ENCODE measurements at regions not wholly inside any gene's neighbourhood (a gene's known extent, or its start where the extent isn't known, plus 50 kb on each side); places are given as distances from the start of the nearest gene placed in this dataset.
"Not testable (repeated sequence)": the region's sequence is repeated elsewhere in the genome, so short reads cannot be mapped to it uniquely, and the experiment has no call there.

- Mint-ChIP-seq H3K4me1 (no peaks in the 10 kb centered on the region), H3K27ac (no peak overlapping the region), H3K4me3 (no peak overlapping the region), H3K36me3 (no peaks in the 10 kb centered on the region), H3K9me3 (no peaks in the 10 kb centered on the region)
- DNase-seq (ENCODE audit: low spot score in 2 of 2): no peak
- ATAC-seq: no peak
These were observed 94.1 kb upstream of the ARMC3 start for GRCh38 chr10:22833781-22834180.

DNA sequence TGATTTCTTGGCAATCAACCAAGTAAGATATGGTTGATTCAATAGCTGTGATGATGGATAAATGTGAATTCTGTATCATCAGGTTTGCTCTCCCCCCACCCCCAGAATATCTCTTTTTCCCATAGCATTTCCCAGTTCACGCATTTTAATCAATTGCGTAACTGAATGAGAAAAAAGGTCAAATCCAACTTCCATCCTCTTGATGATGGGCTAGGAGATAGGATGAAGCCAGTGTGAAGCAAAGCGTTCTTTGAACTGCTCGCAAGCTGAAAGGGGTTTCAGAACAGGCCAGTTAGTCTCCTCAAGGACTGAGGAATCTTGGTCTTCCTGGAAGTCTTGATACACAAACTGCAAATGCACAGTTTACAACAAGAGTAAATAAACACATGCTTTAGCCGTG lies 94.5 kb upstream of the ARMC3 start:
- no peak for ATAC-seq
- H3K4me1 Mint-ChIP-seq: no peaks in the 10 kb centered on the region
- H3K36me3 Mint-ChIP-seq: no peaks in the 10 kb centered on the region

GRCh38 chr10:22832851-22833250 lies 95.0 kb upstream of the ARMC3 start:
- ATAC-seq (no peak), DNase-seq (ENCODE audit: low spot score in 2 of 2) (no peak)
- H3K9me3 Mint-ChIP-seq: no peaks in the 10 kb centered on the region
- no peak overlapping the region for H3K27ac Mint-ChIP-seq
- H3K36me3 Mint-ChIP-seq: no peaks in the 10 kb centered on the region
- H3K4me3 Mint-ChIP-seq: no peak overlapping the region
- H3K4me1 Mint-ChIP-seq: no peaks in the 10 kb centered on the region

More for the DNA sequence above, 94.5 kb upstream of the ARMC3 start:
- Mint-ChIP-seq H3K27ac (no peak overlapping the region), H3K4me3 (no peak overlapping the region), H3K9me3 (no peaks in the 10 kb centered on the region)
- DNase-seq (ENCODE audit: low spot score in 2 of 2): no peak

GRCh38 chr10:22832066-22832602 lies 95.7 kb upstream of the ARMC3 start:
- Mint-ChIP-seq H3K36me3 (no peaks in the 10 kb centered on the region), H3K27ac (no peak overlapping the region), H3K4me1 (no peaks in the 10 kb centered on the region), H3K9me3 (no peaks in the 10 kb centered on the region), H3K4me3 (no peak overlapping the region)
- DNase-seq (ENCODE audit: low spot score in 2 of 2): no peak
- no peak for ATAC-seq

DNA sequence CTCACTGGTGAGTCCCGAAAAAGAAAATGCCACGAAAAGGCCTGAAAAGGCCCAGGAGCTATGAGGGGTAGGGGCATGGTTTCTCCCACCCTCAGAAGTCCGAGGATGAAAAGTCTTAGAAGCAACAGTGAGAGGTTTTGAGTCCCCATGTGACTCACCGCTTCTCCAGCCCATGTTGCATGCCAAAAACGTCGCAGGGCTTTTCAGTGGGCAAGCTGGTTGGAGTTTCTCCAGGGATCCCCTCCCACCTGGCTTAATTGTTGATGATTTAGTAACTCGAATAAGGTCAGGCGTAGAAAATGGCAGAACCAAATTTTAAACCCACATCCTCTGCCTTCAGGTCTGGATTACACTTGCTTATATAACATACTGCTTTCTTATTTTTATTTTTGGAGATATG lies 96.3 kb upstream of the ARMC3 start:
- H3K27ac Mint-ChIP-seq: no peak overlapping the region
- H3K4me3 Mint-ChIP-seq: no peak overlapping the region
- H3K36me3 Mint-ChIP-seq: no peaks in the 10 kb centered on the region
- H3K4me1 Mint-ChIP-seq: no peaks in the 10 kb centered on the region
- no peak for DNase-seq (ENCODE audit: low spot score in 2 of 2)
- no peak for ATAC-seq
- H3K9me3 Mint-ChIP-seq: no peaks in the 10 kb centered on the region

DNA sequence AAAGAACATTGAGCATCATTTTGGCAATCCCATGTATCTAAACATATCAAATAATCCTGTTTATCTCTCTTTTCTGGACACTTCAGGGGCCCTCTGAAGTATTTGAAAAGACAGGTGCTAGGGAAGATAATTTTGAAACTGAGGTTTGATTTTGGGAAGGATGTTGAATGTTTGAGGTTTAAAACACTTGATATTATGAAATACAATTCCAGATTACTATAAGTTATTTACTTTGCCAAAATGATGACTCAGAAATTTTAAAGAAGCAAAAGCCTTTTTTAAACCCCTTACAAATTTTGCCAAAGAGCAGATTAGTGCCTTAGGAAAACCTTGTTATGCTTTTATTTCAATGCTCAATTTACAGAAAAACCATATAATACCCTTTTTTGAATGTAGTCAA lies 99.1 kb upstream of the ARMC3 start:
- H3K4me1 Mint-ChIP-seq; H3K4me3 Mint-ChIP-seq; H3K27ac Mint-ChIP-seq; H3K9me3 Mint-ChIP-seq; DNase-seq (ENCODE audit: low spot score in 2 of 2); H3K36me3 Mint-ChIP-seq; ATAC-seq: not testable (repeated sequence)

DNA sequence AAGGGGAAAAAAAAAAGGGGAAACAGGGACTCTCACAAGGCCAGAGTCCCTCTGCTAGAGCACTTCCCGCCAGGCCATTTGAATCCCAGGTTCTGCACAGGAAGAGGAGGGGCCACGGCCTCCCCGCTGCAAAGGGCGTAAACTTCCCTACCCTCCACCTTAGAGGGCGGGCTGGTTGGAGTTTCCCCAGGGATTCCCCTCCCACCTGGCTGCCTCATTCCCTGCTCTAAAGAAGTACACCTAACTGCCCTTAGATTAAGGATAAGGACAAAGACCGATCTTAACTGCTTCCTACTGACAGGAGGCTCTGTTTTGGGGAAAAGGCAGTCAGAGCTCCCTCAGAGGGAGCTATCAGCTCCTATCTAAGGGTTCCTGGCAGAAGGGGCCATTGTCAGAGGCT lies 102.0 kb upstream of the ARMC3 start:
- ATAC-seq: no peak
- Mint-ChIP-seq H3K9me3 (no peaks in the 10 kb centered on the region), H3K27ac (no peak overlapping the region), H3K4me3 (no peak overlapping the region), H3K36me3 (no peaks in the 10 kb centered on the region), H3K4me1 (no peaks in the 10 kb centered on the region)
- no peak for DNase-seq (ENCODE audit: low spot score in 2 of 2)

GRCh38 chr10:22824984-22825383 lies 102.9 kb upstream of the ARMC3 start:
- ATAC-seq (no peak), DNase-seq (ENCODE audit: low spot score in 2 of 2) (no peak)
- Mint-ChIP-seq H3K4me1 (no peaks in the 10 kb centered on the region), H3K9me3 (no peaks in the 10 kb centered on the region), H3K27ac (no peak overlapping the region), H3K4me3 (no peak overlapping the region), H3K36me3 (no peaks in the 10 kb centered on the region)

DNA sequence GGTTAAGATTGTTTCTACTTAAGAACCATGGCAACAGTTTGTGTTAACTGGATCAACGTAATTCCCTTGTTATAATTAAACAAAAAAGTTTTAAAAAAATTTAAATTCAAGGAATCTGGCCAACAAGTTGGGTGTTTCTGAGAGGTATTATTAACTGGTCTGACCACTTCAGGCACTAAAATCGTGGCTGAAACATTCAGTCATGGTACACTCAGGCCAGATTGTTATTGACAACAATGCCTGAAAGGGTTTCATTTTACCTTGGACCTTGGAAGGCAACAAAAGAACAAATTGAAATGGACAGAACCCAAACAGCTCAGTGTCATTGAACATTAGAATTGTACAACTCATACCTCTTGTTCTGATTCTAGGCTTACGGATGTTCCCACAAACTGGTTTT lies 103.3 kb upstream of the ARMC3 start:
- no peaks in the 10 kb centered on the region for H3K4me1 Mint-ChIP-seq
- no peaks in the 10 kb centered on the region for H3K9me3 Mint-ChIP-seq
- H3K4me3 Mint-ChIP-seq: no peak overlapping the region
- no peak overlapping the region for H3K27ac Mint-ChIP-seq
- ATAC-seq (no peak), DNase-seq (ENCODE audit: low spot score in 2 of 2) (no peak)
- H3K36me3 Mint-ChIP-seq: no peaks in the 10 kb centered on the region

- H3K9me3 Mint-ChIP-seq: no peaks in the 10 kb centered on the region
- H3K4me3 Mint-ChIP-seq: no peak overlapping the region
- ATAC-seq (peak; percentile 58), DNase-seq (ENCODE audit: low spot score in 2 of 2) (no peak)
- no peak overlapping the region for H3K27ac Mint-ChIP-seq
- no peaks in the 10 kb centered on the region for H3K36me3 Mint-ChIP-seq
- no peaks in the 10 kb centered on the region for H3K4me1 Mint-ChIP-seq
These were observed 104.7 kb upstream of the ARMC3 start for GRCh38 chr10:22823109-22823508.

- H3K9me3 Mint-ChIP-seq; H3K4me3 Mint-ChIP-seq; ATAC-seq; H3K4me1 Mint-ChIP-seq; DNase-seq (ENCODE audit: low spot score in 2 of 2); H3K27ac Mint-ChIP-seq; H3K36me3 Mint-ChIP-seq: not testable (repeated sequence)
These were observed 105.9 kb upstream of the ARMC3 start for GRCh38 chr10:22821921-22822320.

DNA sequence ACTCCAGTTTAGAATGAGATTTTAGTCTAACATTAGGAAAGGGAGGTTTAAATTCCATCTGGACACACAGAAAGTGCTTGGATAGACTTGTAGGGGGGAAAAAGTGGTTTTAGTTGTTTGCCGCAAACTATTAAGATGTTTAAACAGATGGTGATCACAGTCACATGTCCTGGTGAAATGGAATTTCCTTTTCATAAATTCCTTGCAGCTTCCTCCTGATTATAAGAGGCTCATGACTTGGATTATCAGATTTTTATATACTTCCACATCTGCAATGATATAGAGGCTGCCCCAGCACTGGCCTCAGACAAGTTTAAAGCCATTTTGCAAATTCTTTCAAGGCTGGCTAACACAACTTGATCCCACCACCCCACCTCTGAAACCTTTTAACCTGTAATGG lies 106.4 kb upstream of the ARMC3 start:
- Mint-ChIP-seq H3K27ac (no peak overlapping the region), H3K4me1 (peaks cover 7% of the 10 kb centered on the region), H3K4me3 (no peak overlapping the region), H3K9me3 (no peaks in the 10 kb centered on the region), H3K36me3 (no peaks in the 10 kb centered on the region)
- no peak for DNase-seq (ENCODE audit: low spot score in 2 of 2)
- no peak for ATAC-seq

DNA sequence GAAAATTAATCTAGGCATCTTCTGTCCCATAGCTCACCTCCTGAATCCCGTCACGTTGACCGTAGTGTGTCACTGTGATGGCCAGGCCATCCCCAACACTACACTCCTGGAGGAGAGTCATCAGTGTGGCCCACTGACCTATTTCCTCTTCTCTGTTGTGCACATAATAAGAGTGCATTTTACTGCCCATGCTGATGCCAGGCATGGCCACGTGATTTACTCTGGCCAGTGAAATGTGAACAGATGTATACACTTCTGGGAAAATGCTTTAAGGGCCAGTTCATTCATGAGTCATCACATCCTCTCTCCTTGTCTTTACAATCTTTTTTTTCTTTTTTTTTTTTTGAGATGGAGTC lies 101.9 kb upstream of the PIP4K2A start:
- peak; percentile 73 for ATAC-seq
- H3K9me3 Mint-ChIP-seq: no peaks in the 10 kb centered on the region
- H3K36me3 Mint-ChIP-seq: no peaks in the 10 kb centered on the region
- H3K4me1 Mint-ChIP-seq: peaks cover 16% of the 10 kb centered on the region
- H3K27ac Mint-ChIP-seq: peak overlapping the region; percentile 38
- H3K4me3 Mint-ChIP-seq: peak overlapping the region; percentile 18
- no peak for DNase-seq (ENCODE audit: low spot score in 2 of 2)

DNA sequence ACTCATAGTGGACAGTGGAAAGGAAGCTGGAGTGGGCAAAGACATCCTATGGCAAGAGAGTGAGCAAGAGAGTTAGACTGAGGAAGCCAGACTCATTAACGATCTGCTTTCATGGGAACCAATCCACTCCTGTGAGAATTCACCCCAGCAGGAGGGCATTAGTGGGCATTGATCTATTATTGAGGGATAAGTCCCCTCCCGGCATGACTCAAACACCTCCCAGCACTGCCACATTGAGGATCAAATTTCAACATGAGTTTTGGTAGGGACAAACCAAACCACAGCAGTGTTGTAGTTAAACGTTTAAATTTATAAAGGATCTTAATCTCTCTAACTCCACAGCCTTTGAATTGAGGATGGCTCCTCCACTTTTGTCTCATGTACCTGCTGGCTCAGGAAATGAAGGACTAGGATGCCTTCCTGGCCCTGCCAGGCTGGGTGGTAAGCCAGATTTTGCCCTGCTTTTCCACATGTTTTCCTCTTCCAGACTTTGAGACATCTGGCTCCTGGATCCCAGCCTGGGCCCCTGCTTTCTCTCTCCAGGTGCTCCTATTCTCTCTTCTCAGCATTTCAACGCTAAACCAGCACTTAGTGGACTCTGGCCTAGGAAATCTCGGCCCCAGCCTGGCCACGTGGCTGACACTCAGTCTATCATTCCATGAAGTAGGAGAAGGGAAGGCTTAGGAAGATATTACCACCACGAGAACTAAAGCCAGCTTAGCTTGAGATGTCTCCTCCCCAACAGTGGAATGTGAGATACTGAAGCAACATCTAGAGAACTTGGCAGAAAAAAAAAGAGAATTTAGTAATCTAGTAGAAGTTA lies 96.5 kb upstream of the PIP4K2A start:
- no peak overlapping the region for H3K4me3 Mint-ChIP-seq
- ATAC-seq (no peak), DNase-seq (ENCODE audit: low spot score in 2 of 2) (no peak)
- H3K4me1 Mint-ChIP-seq: peaks cover 2% of the 10 kb centered on the region
- no peak overlapping the region for H3K27ac Mint-ChIP-seq
- no peaks in the 10 kb centered on the region for H3K9me3 Mint-ChIP-seq
- no peaks in the 10 kb centered on the region for H3K36me3 Mint-ChIP-seq

- Mint-ChIP-seq H3K4me3 (no peak overlapping the region), H3K4me1 (no peaks in the 10 kb centered on the region), H3K36me3 (no peaks in the 10 kb centered on the region), H3K9me3 (no peaks in the 10 kb centered on the region), H3K27ac (no peak overlapping the region)
- no peak for ATAC-seq
- no peak for DNase-seq (ENCODE audit: low spot score in 2 of 2)
These were observed 92.9 kb upstream of the PIP4K2A start for GRCh38 chr10:22807238-22807637.

GRCh38 chr10:22805304-22805703 lies 90.9 kb upstream of the PIP4K2A start:
- no peak for ATAC-seq
- no peaks in the 10 kb centered on the region for H3K4me1 Mint-ChIP-seq
- no peak overlapping the region for H3K27ac Mint-ChIP-seq

More at GRCh38 chr10:22805304-22805703, 90.9 kb upstream of the PIP4K2A start:
- DNase-seq (ENCODE audit: low spot score in 2 of 2): no peak
- Mint-ChIP-seq H3K4me3 (no peak overlapping the region), H3K36me3 (no peaks in the 10 kb centered on the region), H3K9me3 (no peaks in the 10 kb centered on the region)
